DOHH2 (cell line): ENCODE measurements at regions not wholly inside any gene's neighbourhood (a gene's known extent, or its start where the extent isn't known, plus 50 kb on each side); places are given as distances from the start of the nearest gene placed in this dataset.

Experiments
- EZH2phosphoT487 ChIP-seq: fragments of 200-600 bp; sonication (generic); IDR thresholded peaks from 2 replicates; pipeline ENCODE4 v1.6.1; 2017; ENCODE audit warnings: borderline replicate concordance, mild to moderate bottlenecking, antibody characterized with exemption, low read length, moderate library complexity, mixed read lengths
- TF ChIP-seq, protein P1 (sequence below): fragments of 200-600 bp; sonication (generic); IDR thresholded peaks from one replicate; pipeline ENCODE4 v1.5.1; 2014; ENCODE audit warnings: antibody characterized with exemption, mild to moderate bottlenecking, low read depth, low read length; ENCODE audit not compliant: poor library complexity, severe bottlenecking

DNA sequence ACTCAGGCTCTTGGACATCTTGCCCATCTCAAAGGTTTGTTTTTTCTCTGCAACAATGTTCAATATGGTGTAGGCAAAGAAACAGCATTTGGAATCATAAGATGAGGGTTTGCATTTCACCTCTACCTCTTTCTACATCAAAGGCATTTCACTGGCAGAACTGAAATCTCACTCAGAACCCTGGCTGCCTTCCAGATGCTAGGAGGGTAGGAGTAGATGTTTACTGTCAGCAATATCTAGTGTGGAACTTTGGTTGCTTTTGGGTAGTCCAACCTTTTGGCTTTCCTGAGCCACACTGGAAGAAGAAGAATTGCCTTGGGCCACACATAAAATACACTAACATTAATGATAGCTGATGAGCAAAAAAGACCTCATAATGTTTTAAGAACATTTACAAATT, 297.0 kb upstream of the KLF3 start:
- TF ChIP-seq, protein P1, sequence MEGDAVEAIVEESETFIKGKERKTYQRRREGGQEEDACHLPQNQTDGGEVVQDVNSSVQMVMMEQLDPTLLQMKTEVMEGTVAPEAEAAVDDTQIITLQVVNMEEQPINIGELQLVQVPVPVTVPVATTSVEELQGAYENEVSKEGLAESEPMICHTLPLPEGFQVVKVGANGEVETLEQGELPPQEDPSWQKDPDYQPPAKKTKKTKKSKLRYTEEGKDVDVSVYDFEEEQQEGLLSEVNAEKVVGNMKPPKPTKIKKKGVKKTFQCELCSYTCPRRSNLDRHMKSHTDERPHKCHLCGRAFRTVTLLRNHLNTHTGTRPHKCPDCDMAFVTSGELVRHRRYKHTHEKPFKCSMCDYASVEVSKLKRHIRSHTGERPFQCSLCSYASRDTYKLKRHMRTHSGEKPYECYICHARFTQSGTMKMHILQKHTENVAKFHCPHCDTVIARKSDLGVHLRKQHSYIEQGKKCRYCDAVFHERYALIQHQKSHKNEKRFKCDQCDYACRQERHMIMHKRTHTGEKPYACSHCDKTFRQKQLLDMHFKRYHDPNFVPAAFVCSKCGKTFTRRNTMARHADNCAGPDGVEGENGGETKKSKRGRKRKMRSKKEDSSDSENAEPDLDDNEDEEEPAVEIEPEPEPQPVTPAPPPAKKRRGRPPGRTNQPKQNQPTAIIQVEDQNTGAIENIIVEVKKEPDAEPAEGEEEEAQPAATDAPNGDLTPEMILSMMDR: no peak
- TF ChIP-seq EZH2phosphoT487: no peak
